Neural progenitor cell (in vitro differentiated cells): ENCODE measurements at regions not wholly inside any gene's neighbourhood (a gene's known extent, or its start where the extent isn't known, plus 50 kb on each side); places are given as distances from the start of the nearest gene placed in this dataset.

ENCODE experiments used
- EZH2 ChIP-seq: fragments of 200-600 bp; sonication (generic); IDR thresholded peaks from 2 replicates; pipeline ENCODE4 v1.6.1; 2017; ENCODE audit warnings: antibody characterized with exemption, mild to moderate bottlenecking, moderate library complexity
- EZH2phosphoT487 ChIP-seq: fragments of 200-600 bp; sonication (generic); IDR thresholded peaks from 2 replicates; pipeline ENCODE4 v1.6.1; 2017; ENCODE audit warnings: antibody characterized with exemption
- TF ChIP-seq, protein P1 (sequence below): fragments of 200-600 bp; sonication (generic); IDR thresholded peaks from 2 replicates; pipeline ENCODE4 v1.5.1; 2017; ENCODE audit warnings: antibody characterized with exemption, mild to moderate bottlenecking

DNA sequence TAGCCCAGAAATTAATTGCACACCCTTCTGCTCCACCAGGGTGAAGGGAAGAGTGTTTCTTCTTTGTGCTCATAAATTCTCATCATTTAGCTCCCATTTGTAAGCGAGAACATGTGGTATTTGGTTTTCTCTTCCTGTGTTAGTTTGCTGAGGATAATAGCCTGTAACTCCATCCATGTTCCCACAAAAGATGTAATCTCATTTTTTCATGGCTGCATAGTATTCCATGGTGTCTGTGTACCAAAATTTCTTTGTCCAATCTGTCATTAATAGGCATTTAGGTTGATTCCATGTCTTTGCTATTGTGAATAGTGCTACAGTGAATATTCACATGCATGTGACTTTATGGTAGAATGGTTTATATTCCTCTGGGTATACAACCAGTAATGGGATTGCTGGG is 86.8 kb downstream of the DTWD1 start:
- TF ChIP-seq, protein P1, sequence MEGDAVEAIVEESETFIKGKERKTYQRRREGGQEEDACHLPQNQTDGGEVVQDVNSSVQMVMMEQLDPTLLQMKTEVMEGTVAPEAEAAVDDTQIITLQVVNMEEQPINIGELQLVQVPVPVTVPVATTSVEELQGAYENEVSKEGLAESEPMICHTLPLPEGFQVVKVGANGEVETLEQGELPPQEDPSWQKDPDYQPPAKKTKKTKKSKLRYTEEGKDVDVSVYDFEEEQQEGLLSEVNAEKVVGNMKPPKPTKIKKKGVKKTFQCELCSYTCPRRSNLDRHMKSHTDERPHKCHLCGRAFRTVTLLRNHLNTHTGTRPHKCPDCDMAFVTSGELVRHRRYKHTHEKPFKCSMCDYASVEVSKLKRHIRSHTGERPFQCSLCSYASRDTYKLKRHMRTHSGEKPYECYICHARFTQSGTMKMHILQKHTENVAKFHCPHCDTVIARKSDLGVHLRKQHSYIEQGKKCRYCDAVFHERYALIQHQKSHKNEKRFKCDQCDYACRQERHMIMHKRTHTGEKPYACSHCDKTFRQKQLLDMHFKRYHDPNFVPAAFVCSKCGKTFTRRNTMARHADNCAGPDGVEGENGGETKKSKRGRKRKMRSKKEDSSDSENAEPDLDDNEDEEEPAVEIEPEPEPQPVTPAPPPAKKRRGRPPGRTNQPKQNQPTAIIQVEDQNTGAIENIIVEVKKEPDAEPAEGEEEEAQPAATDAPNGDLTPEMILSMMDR, result no peak
- no peak for TF ChIP-seq EZH2
- no peak for TF ChIP-seq EZH2phosphoT487
